ENCODE measurements at regions not wholly inside any gene's neighbourhood (a gene's known extent, or its start where the extent isn't known, plus 50 kb on each side); places are given as distances from the start of the nearest gene placed in this dataset.

GRCh38 chr14:105931808-105932483 is 405.6 kb downstream of the TMEM121 start:
- no peak for TF ChIP-seq CTCF (IDR thresholded peaks at IDR 0.05; ENCODE audit: insufficient read depth, low read depth, low read length)
- no peak overlapping the region for H3K4me3 ChIP-seq (ENCODE audit: low read depth, low read length)
- DNase-seq (ENCODE audit: low read depth): no peak

DNA sequence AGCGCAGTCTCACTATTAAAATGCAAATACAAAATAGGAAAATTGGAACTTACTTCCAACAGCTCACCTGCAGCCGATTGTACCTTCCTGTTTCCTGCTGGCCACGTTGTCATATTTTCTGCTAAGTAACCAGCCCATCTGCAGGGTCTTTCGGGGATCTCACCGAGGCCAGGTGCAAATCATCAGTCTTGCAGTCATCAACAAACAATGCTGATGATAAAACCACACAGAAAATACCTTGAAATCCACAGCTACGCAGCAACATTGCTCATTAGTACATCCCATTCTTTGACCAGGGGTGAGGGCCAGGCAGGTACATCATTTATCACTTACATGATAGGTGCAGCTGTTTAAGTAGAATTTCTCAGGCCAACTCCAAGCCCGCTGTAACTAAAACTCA is 406.9 kb downstream of the TMEM121 start:
- H3K4me3 ChIP-seq (ENCODE audit: low read depth, low read length): no peak overlapping the region
- no peak for DNase-seq (ENCODE audit: low read depth)
- TF ChIP-seq CTCF (IDR thresholded peaks at IDR 0.05; ENCODE audit: insufficient read depth, low read depth, low read length): no peak

DNA sequence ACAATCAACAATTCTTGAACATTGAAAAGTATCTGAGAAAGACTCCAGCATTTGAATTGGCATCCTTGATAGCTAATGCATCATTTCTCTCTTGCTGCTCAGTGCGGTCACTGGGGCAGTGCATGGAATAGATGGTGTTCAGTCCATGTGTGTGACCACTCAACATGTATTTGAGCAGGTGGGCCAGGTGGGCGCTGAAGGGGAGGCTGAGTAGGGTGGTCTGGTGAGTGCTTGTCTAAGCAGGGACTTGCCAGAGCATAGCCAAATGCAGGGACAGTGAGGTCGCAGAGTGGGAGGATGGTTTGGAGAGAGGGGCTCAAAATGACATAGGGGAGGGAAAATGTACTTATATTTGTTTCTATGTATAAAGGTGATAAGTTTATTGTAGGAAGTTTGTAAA is 409.0 kb downstream of the TMEM121 start:
- no peak for DNase-seq (ENCODE audit: low read depth)
- TF ChIP-seq CTCF (IDR thresholded peaks at IDR 0.05; ENCODE audit: insufficient read depth, low read depth, low read length): no peak
- H3K4me3 ChIP-seq (ENCODE audit: low read depth, low read length): no peak overlapping the region

- TF ChIP-seq CTCF (IDR thresholded peaks at IDR 0.05; ENCODE audit: insufficient read depth, low read depth, low read length): no peak
- no peak for DNase-seq (ENCODE audit: low read depth)
- no peak overlapping the region for H3K4me3 ChIP-seq (ENCODE audit: low read depth, low read length)
These were observed 411.1 kb downstream of the TMEM121 start for GRCh38 chr14:105937253-105938054.

GRCh38 chr14:105938055-105938863 is 411.9 kb downstream of the TMEM121 start:
- no peak for TF ChIP-seq CTCF (IDR thresholded peaks at IDR 0.05; ENCODE audit: insufficient read depth, low read depth, low read length)
- DNase-seq (ENCODE audit: low read depth): no peak
- no peak overlapping the region for H3K4me3 ChIP-seq (ENCODE audit: low read depth, low read length)

GRCh38 chr14:105938959-105939358 is 412.6 kb downstream of the TMEM121 start:
- H3K4me3 ChIP-seq (ENCODE audit: low read depth, low read length): no peak overlapping the region
- DNase-seq (ENCODE audit: low read depth): no peak
- TF ChIP-seq CTCF (IDR thresholded peaks at IDR 0.05; ENCODE audit: insufficient read depth, low read depth, low read length): no peak

Data from fibroblast of villous mesenchyme (primary cell).